ENCODE measurements at regions not wholly inside any gene's neighbourhood (a gene's known extent, or its start where the extent isn't known, plus 50 kb on each side); places are given as distances from the start of the nearest gene placed in this dataset.

- TF ChIP-seq CTCF (IDR thresholded peaks at IDR 0.05 in 4 of 5, conservative IDR thresholded peaks at IDR 0.05 in 1 of 5) (no peak), POLR2A (IDR thresholded peaks at IDR 0.05) (no peak)
Observed at GRCh38 chr5:97840643-97841042, 657.6 kb upstream of the RIOK2 start.

Measured in gastrocnemius medialis (tissue), 4 donors.